ENCODE measurements at regions not wholly inside any gene's neighbourhood (a gene's known extent, or its start where the extent isn't known, plus 50 kb on each side); places are given as distances from the start of the nearest gene placed in this dataset.

- H3K36me3 ChIP-seq (ENCODE audit: control insufficient read depth in 2 of 2, extremely low read depth in 1 of 2, insufficient read depth in 2 of 2, low read length in 2 of 2), result no peaks in the 10 kb centered on the region
- H3K9me3 ChIP-seq (replicated peaks; ENCODE audit: control insufficient read depth, insufficient read depth, low read length), result peaks cover 2% of the 10 kb centered on the region
- H3K4me3 ChIP-seq (replicated peaks in 1 of 3; ENCODE audit: insufficient read depth in 1 of 3, low read depth in 1 of 3, low read length in 3 of 3), result no peak overlapping the region
- POLR2A ChIA-PET, result no interaction called here
- no peak overlapping the region for H3K9ac ChIP-seq (replicated peaks; ENCODE audit: extremely low read depth, insufficient read depth, low read length)
- no TSS peak for BruUV-seq (replicated peaks)
- no peaks in the 10 kb centered on the region for H3K9me1 ChIP-seq (replicated peaks; ENCODE audit: control insufficient read depth, extremely low read depth, insufficient read depth, low read length)
- no peak overlapping the region for H3K27ac ChIP-seq (ENCODE audit: insufficient read depth, low read depth, low read length)
- no peaks in the 10 kb centered on the region for H3K79me2 ChIP-seq (ENCODE audit: control insufficient read depth, insufficient read depth, low read length)
- H3K4me2 ChIP-seq (ENCODE audit: insufficient read depth, low read length), result no peak overlapping the region
- no peak for TF ChIP-seq EZH2 (IDR thresholded peaks at IDR 0.05; ENCODE audit: borderline replicate concordance, low read depth, low read length, severe bottlenecking)
- TF ChIP-seq, protein P1, sequence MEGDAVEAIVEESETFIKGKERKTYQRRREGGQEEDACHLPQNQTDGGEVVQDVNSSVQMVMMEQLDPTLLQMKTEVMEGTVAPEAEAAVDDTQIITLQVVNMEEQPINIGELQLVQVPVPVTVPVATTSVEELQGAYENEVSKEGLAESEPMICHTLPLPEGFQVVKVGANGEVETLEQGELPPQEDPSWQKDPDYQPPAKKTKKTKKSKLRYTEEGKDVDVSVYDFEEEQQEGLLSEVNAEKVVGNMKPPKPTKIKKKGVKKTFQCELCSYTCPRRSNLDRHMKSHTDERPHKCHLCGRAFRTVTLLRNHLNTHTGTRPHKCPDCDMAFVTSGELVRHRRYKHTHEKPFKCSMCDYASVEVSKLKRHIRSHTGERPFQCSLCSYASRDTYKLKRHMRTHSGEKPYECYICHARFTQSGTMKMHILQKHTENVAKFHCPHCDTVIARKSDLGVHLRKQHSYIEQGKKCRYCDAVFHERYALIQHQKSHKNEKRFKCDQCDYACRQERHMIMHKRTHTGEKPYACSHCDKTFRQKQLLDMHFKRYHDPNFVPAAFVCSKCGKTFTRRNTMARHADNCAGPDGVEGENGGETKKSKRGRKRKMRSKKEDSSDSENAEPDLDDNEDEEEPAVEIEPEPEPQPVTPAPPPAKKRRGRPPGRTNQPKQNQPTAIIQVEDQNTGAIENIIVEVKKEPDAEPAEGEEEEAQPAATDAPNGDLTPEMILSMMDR (IDR thresholded peaks at IDR 0.05; ENCODE audit: extremely low read depth in 1 of 2, insufficient read depth in 1 of 2, low read depth in 1 of 2, low read length in 2 of 2), result no peak
- TF ChIP-seq FOS (IDR thresholded peaks at IDR 0.05; ENCODE audit: borderline replicate concordance, insufficient read depth, low read length), result no peak
- no peak for TF ChIP-seq GATA2 (IDR thresholded peaks at IDR 0.05; ENCODE audit: insufficient read depth, insufficient read length, low read depth, low read length)
- no peak for TF ChIP-seq MYC (IDR thresholded peaks at IDR 0.05; ENCODE audit: low read depth, low read length)
- TF ChIP-seq JUN (IDR thresholded peaks at IDR 0.05; ENCODE audit: borderline replicate concordance, insufficient read depth, insufficient read length, low read depth), result no peak
- TF ChIP-seq POLR2A (IDR thresholded peaks at IDR 0.05; ENCODE audit: low read depth, low read length), result no peak
- no peak for TF ChIP-seq MAX (IDR thresholded peaks at IDR 0.05; ENCODE audit: insufficient read depth, insufficient read length)
- TF ChIP-seq POLR2AphosphoS5 (IDR thresholded peaks at IDR 0.05; ENCODE audit: insufficient read depth, low read depth, low read length), result no peak
- no peaks in the 10 kb centered on the region for H4K20me1 ChIP-seq (replicated peaks; ENCODE audit: control insufficient read depth, extremely low read depth, insufficient read depth, low read length)
- intact Hi-C loops (cut with micrococcal nuclease), result no loop called here
- no peaks in the 10 kb centered on the region for H3K27me3 ChIP-seq (ENCODE audit: control insufficient read depth in 2 of 2, insufficient read depth in 2 of 2, low read length in 2 of 2)
- H2AFZ ChIP-seq (ENCODE audit: low read depth, low read length), result no peak overlapping the region
- no peaks in the 10 kb centered on the region for H3K4me1 ChIP-seq (ENCODE audit: control insufficient read depth, extremely low read depth, insufficient read depth, low read length)
- CTCF ChIA-PET, result no interaction called here
- DNase-seq (ENCODE audit: low read depth, low spot score) (no peak), FAIRE-seq (no peak)
- dilution Hi-C loops (cut with MboI; ENCODE audit: extremely low pct_ligation_motif_present, low sequenced_read_pairs), result no loop called here
Observed at GRCh38 chr2:239626961-239627592, 226.3 kb upstream of the HDAC4 start.
